ENCODE measurements at regions not wholly inside any gene's neighbourhood (a gene's known extent, or its start where the extent isn't known, plus 50 kb on each side); places are given as distances from the start of the nearest gene placed in this dataset.
"Not testable (repeated sequence)": the region's sequence is repeated elsewhere in the genome, so short reads cannot be mapped to it uniquely, and the experiment has no call there.

DNA sequence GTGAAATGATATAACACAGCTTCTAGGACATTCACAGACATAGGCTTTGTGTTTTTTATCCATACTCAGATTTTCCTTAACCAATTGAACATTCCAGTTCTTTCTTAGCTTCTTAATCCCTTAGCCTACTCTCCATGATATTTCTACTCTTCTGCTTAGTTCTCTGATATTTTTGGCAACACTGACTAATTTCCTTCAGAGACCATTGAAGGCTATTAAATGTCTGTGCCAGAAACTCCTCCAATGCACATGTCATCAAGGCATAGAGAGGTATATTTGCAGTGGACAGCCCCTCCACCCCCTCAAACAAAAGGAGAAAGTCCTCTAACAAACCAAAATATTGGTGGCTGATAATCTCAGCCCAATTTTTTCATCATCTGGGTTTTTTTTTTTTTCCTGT is 105.9 kb upstream of the TSC22D2 start:
- DNase-seq (ENCODE audit: low read depth in 2 of 2) = peak in 1 of 2 donors; percentile 59

DNA sequence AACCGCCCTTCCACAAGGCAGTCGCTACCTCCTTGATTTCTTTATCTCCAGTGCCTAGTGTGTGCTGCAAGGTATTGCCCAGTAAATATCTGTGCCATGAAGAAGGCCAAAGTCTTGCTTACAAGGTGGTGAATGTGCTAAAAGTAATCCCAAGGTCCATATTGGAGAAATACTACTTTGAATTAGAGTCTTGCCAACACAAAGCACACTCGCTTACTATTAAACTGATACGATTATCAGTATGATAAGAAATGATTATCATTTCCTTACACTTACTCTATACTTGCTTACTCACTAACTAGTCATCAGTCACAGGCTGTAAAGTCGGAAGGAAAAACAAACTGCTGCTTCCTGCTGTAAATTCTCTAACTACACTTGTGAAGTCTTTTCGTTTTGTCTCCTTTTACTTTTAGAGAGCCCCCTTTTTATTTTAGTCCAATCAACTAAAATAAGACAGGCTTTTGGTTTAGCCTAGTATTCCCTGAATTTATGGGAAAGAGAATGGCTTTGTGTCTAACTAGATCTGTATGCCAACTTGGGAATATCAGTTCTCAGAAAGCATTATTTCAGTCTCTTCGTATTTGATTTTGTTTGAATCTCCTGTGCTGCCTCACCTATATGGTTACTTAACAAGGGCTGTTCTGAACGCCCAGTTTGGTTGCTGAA is 107.1 kb upstream of the TSC22D2 start:
- DNase-seq (ENCODE audit: low read depth in 2 of 2) = peak; percentile 8 to 78

DNA sequence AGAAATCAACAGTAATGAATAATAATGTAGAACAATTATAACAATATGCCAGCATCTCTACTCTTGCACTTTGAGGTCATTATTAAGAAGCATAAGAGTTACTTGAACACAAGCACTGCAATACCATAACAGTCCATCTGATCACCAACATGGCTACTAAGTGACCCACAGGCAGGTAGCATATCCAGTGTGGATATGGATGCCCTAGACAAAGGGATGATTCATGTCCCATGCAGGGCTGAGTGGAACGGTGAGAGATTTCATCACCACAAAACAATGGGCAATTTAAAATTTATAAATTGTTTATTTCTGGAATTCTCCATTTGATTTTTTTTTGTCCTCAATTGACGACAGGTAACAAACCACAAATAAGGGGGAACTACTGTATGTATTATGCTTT is 107.7 kb upstream of the TSC22D2 start:
- DNase-seq (ENCODE audit: low read depth in 2 of 2) = peak; percentile 27 to 42

DNA sequence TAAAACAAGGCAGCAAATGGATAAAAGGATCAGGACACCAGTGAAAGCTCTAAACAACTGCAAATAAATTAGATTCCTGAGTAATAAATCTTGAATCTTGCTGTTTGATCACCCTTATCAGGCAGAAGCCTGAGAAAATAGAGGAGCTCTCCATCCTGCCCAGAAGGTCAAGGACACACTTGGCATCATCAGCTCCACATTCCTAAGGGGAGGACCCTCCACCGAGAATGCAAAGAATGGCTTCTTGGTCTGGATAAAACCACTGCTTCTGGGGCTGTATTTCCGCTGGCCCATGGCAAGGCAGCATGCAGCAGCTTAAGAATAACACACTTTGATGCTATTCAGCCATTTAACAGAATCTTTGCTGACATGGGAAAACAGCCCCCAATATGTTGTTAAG is 108.9 kb upstream of the TSC22D2 start:
- DNase-seq (ENCODE audit: low read depth in 2 of 2) = no peak

DNA sequence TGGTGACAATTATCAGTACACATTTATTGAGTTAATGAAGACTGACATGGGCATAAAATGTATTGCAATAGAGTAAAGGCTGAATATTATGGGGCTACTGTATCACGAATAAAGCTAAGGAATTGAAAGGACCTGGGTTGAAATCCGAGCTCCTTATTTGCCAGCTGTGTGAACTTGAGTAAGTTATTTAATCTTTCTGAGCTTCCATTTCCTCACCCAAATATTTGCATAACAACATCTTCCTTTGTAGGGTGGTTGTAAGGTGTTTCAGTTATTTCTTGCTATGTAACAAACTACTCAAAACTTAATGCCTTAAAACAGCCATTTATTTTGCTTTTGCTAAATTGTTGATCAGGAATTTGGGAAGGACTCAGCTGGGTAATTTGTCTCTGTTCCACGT is 111.1 kb upstream of the TSC22D2 start:
- no peak for DNase-seq (ENCODE audit: low read depth in 2 of 2)

DNA sequence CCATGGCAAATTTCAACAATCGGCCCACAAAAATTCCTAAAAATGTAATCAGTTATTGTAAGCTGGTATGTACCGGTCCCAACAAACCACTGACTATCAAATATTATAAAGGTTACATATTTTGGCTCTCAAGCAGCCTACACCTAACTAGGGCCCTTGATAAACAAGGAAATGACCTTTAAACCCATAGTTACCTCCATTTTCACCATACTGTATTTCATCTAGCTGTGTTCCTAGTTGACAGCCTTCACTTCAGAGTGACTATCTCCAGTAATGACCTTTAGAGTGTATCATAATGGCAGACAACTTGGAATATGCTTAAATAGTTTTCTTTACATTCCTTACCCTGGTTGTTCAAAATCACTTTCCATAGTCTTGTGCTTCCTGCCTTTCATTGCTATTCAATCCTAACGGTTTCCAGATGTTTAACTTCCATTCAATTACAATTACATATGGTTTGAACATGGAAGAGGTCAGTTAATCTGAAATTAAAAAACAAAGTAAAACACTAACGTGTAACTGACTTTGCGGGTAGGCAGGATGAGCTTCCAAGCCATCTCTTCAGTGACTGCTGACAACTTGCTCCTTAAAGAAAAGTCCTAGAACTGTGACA is 111.9 kb upstream of the TSC22D2 start:
- DNase-seq (ENCODE audit: low read depth in 2 of 2) = no peak

DNA sequence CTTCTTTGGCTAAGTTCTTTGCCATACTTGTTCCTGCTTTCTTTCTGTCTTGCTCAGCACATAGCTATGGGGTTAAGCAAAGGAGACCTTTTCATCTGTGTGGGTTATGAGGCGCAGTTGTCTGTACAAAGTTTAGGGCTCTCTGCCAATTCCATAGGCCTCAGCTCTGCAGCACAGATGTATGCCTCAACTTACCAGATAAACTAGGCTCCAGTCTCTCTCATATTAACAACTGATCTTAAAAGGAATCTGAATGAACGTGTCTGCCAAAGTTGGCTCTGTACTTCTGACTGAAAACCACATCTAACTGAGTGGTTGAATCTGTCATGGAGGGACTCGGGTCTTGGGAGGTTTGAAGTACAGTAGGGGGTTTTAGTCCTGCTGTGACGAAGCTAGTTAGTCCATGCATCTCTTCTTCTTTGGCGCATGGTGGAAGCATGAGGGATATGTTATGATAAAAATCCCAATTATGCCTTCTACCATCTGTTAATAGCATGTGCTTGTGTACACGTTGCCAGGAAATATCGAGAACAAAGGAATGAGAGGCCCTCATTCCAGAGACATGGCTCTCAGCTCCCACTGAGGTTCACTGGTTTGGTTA is 114.6 kb upstream of the TSC22D2 start:
- DNase-seq (ENCODE audit: low read depth in 2 of 2) = peak in 1 of 2 donors; percentile 8

DNA sequence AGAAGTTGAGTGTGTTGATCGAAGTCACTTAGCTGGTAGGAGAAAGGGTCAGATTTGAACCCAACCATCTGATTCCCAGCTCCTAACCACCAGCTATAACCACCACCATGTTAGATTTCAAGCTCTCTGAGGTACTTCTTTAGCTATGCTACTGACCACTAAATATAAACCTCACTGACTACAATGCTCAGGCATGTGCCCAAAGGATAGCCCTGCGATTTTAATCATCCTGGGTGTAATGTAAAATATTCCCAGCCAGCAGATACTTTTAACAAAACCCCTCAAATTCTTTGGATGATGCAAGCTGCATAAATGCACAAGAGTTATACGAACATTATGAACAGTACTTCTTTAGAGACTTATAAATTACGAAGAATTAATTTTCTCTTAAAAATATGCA is 115.2 kb upstream of the TSC22D2 start:
- DNase-seq (ENCODE audit: low read depth in 2 of 2) = no peak

DNA sequence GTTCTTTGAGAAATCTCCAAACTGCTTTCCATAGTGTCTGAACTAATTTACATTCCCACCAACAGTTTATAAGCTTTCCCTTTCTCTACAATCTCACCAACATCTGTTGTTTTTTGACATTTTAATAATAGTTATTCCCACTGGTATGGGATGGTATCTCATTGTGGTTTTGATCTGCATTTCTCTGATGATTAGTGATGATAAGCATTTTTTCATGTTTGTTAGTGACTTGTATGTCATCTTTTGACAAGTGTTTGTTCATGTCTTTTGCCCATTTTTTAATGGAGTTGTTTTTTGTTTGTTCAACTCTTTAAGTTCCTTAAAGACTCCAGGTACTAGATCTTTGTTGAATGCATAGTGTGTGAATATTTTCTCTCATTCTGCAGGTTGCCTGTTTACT is 116.6 kb upstream of the TSC22D2 start:
- DNase-seq (ENCODE audit: low read depth in 2 of 2) = no peak

DNA sequence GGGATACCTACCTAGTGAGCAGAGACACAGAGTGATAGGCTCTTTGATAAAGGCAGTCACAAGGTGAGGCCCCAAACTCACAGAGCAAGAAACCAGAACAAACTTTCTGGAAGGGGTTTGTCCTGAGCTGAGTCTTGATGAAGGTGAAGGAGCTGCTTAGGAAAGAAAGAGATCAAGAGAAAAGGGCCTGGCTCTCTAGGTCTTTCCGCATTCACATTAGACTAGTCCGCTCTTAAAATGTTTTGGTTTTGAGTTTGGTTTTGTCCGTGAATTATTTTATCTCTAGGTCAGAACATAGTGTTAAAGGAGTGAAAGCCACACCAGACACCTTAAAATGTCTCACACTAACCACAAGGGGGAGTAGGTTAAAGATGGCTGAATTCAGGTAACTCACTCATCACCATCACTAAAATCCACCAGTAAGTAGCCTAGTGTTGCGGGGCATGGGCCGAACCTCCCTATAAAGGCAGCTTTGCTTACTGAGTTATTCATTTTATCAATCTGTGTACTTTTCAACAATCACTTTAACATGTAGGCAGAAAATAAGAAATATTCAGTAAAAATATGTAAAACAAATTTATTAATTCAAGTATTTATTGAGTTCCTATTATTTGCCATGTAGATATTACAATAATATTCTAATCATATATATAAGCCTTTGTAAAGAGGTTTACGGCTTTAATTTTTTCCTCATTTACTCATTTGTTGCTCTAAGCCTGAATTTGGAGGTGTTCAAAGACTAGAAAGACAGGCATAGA is 121.5 kb upstream of the TSC22D2 start:
- DNase-seq (ENCODE audit: low read depth in 2 of 2) = peak; percentile 75 to 82

DNA sequence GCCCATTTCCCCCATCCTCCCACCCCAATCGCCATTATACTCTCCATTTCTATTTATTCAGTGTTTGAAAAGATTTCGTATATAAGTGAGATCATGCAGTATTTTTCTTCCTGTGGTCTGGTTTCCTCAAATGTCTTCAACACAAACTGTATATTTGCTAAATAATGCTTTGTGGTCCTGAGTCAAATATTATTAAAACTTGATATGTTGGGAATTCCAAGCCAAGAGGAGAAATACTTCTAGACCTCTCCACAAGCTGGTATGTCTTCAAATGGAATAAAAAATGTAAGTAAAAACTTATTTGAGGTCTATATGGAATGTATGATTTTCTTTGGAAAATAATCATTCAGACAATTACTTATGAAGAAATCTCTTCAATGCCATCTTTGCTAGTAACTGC is 122.5 kb upstream of the TSC22D2 start:
- DNase-seq (ENCODE audit: low read depth in 2 of 2) = no peak

DNA sequence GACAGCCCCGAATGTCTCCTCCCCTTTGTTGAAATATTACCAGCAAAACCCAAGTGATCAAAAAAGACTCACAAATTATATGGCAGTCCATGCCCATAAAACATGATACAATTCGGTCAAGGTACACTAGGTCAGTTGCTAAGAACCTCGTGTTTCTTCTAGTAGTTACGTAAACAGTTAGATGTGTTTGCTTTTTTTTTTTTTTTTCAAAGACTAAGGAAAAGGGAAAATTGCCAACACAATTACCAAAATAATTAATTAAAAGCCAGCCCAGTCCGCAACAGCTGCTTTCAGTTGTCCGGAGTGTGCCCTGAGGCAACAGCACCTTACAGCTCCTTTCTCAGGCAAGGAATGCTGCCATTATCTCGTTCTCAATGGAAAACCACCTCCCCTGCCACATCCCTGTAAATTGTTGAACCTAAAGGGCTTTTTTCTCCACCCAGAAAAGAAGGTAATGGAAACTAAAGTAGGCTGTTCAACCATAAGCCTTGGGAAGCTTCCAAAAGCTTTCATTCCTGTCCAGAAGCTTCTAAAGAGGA is 129.2 kb upstream of the TSC22D2 start:
- no peak for DNase-seq (ENCODE audit: low read depth in 2 of 2)

DNA sequence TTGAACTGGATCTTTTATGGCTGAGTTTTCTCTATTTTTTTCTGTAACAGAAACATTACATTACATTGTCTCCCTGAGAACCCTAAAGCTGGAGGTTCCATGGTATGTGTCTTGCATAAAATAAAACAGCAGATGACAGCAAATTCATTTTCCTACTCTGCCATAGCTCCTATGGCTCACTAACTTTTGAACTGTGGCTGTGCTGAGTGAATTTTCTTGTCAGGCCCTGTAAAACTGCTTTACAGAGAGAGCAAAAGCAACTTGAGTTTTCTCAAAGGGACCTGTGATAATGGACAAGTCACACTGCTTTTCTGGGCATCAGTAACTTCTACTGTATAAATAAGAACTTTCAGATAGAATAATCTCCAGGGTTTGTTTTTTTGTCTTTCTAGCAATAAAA is 129.9 kb upstream of the TSC22D2 start:
- no peak for DNase-seq (ENCODE audit: low read depth in 2 of 2)

DNA sequence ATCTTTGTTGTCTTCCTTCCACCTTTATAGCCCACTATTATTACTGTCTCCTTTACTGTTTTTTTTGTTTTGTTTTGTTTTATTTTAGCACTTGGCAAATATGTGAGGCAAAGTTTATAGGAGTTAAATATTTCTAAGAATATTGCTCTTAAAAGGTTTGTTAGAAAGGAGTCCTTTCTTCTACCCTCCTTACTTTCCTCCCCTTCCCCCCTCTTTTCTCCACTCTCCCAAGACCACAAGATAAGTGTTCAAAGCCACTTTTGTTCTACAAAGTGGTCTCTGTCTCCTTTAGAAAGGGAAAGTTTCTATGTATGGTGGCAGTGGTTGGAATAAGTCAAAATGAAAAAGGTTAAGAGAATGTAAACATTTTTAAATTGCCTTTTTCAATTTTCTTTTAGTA is 130.7 kb upstream of the TSC22D2 start:
- no peak for DNase-seq (ENCODE audit: low read depth in 2 of 2)

DNA sequence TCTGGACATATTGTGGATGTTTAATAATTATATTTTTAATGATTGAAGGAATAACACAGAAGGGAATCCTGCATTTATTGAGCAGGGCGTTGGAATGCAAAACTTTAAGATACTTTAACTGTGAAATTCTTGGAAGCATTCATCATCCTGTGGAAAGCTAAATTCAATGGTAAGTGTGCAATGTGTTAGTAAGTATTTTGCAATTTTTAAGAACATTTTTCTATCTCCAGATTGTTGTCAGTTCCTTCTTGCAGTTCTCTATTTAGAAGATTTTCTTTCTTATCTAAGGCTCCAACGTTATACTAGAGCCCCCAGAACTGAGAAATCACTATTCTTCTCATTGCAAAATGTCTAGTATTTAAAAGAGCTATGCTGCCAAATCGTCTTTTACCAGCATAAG is 132.2 kb upstream of the TSC22D2 start:
- no peak for DNase-seq (ENCODE audit: low read depth in 2 of 2)

DNA sequence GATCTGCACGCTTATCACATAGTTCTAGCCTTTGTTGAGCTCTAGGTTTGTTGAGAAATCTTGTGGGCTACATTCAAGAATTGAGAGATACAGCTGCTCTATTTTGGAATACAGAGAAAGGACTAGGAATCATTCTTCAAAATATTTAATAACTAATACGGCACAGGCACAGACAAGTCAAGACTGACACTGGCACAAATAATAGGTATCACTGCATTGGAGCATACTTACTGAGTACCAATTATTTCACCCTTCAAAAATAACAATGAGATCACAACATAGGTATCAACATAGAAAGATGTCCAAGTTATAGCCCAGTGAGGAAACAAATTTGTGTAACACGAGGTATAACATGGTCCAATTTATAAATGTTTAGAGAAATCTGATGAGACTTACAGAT is 133.7 kb upstream of the TSC22D2 start:
- no peak for DNase-seq (ENCODE audit: low read depth in 2 of 2)

DNA sequence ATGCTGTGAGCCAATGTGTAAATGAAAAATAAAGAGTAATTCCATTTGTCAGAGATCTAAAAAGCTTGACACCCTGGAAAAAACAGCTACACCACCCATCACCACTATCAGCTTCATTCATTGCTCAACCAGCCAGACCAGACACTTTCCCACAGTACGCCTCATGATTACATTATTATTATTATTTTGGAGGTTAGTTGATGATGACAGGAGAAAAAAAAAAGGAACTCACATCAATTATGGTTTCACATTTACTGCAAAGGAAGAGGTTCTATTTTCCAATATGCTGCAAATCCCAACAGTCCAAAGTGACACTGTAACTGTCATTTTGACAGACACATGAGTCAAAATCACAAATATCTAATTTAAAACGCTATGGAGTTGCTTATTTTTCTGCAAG is 134.7 kb upstream of the TSC22D2 start:
- no peak for DNase-seq (ENCODE audit: low read depth in 2 of 2)

DNA sequence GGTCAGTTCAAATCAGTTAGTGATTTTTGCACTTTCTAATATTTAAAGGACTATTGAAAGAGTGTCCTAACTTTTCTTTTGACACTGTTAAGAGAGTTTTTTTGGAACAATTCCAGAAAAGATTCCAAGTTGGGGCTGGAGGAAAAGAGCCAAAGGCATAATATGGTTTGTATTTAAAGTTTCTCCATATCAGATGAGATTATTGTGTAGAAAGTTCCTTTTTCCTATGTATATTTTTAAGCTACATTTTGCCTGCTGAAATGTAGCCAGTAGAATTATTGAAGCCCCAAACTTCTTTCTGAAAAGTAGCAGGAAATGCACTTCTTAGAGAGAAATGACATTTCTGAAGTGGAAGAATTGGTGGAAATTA is 136.5 kb upstream of the TSC22D2 start:
- DNase-seq (ENCODE audit: low read depth in 2 of 2) = no peak

DNA sequence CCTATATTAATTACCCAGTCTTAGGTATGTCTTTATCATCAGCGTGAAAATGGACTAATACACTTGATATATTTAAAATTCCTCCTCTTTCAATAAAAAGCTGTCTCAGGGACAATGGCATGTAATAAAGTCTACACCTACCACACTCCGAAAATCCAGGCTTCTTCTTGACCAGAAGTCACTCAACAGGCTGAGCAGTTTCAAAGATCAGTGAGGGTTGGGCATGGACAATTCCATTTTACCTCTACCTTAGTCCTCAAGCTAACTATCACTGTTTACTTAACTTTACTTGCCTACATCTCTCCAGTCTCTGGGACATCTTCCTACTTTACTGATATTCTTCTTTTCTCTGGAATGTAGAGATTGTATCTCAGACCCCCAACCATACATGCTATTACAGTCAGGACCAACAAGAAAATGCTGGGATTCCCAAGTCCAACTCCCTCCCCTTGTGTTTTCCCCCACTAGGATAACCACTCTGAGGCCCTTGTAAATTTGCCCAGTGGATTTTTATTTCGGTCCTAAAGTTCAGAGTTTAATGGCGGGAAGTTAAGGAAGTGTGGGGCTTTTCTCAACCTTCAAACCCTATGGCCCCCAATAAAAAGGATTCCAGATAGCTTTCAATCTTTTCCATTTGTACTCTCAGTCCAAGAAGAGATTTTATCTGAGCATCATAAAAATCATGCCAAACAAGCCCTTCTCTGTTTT is 137.1 kb upstream of the TSC22D2 start:
- no peak for DNase-seq (ENCODE audit: low read depth in 2 of 2)

DNA sequence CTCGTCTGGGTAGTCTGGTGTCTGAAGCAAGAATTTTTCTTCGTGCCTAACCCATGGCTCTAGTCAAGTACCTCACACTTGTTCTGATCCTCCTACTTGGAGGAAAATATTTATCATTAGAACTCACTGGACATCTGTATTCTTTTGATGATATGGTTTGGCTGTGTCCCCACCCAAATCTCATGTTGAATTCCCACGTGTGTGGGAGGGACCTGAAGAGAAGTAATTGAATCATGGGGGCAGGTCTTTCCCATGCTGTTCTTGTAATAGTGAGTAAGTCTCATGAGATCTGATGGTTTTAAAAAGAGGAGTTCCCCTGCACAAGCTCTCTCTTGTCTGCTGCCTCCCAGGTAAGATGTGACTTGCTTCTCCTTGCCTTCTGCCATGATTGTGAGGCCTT is 137.7 kb upstream of the TSC22D2 start:
- not testable (repeated sequence) for DNase-seq (ENCODE audit: low read depth in 2 of 2)

DNA sequence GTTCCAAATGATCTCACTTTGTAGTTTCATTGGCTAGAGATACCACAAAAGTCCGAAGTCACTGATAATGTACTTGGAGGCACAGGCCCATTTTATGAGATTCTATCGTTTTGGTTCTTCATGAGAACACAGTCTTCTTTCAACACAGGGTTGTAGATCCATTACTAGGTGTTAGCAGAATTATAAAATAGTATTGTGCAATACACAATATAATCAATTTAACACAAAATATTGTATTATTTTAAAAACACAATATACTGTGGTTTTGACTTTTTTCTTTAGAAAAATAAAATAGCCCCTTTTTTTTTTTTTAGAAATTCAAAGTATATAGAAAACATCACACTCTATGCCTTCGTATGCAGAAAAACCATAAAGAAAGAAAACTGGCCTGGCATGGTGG is 138.6 kb upstream of the TSC22D2 start:
- no peak for DNase-seq (ENCODE audit: low read depth in 2 of 2)
